Gastrocnemius medialis (tissue), 4 donors: ENCODE measurements at regions not wholly inside any gene's neighbourhood (a gene's known extent, or its start where the extent isn't known, plus 50 kb on each side); places are given as distances from the start of the nearest gene placed in this dataset.

Experiments
- ATAC-seq, 2 donors: fragments of 150-250 bp; one replicate each; pipeline ENCODE4 v1.9.1; 2016
- DNase-seq, 2 donors: peaks; one replicate each; pipeline ENCODE4 v3.0.0-alpha.2; 2019
- H3K27ac ChIP-seq, 4 donors: fragments of 200-600 bp; sonication (generic); 1 replicate in 1 of 4; 2 replicates in 3 of 4; pipeline ENCODE4 v1.5.1; 2016 to 2018; ENCODE audit warnings: mild to moderate bottlenecking in 2 of 4, moderate library complexity in 1 of 4
- H3K27me3 ChIP-seq, 3 donors: fragments of 200-600 bp; sonication (generic) in 2 of 3; 1 replicate in 1 of 3; 2 replicates in 2 of 3; pipeline versions ENCODE4 v1.5.1 to v1.6.0; 2016 to 2019; ENCODE audit warnings: mild to moderate bottlenecking in 1 of 3, moderate library complexity in 1 of 3
- H3K36me3 ChIP-seq, 2 donors: fragments of 200-600 bp; sonication (generic) in 1 of 2; one replicate each; pipeline ENCODE4 v1.5.1; 2017 to 2018
- H3K4me1 ChIP-seq, 2 donors: fragments of 200-600 bp; sonication (generic) in 1 of 2; one replicate each; pipeline ENCODE4 v1.5.1; 2016 to 2017; ENCODE audit warnings: mild to moderate bottlenecking in 2 of 2
- H3K4me3 ChIP-seq, 4 donors: fragments of 200-600 bp; sonication (generic) in 3 of 4; 1 replicate in 1 of 4; 2 replicates in 3 of 4; pipeline ENCODE4 v1.5.1; 2016 to 2019; ENCODE audit warnings: mild to moderate bottlenecking in 2 of 4
- H3K9me3 ChIP-seq, 3 donors: fragments of 200-600 bp; sonication (generic) in 2 of 3; 1 replicate in 1 of 3; 2 replicates in 2 of 3; pipeline ENCODE4 v1.5.1; 2016 to 2019
- POLR2A ChIP-seq, 2 donors: fragments of 450-650 bp; IDR thresholded peaks; one replicate each; pipeline ENCODE4 v1.6.1; 2017; ENCODE audit warnings: antibody characterized with exemption in 2 of 2, mild to moderate bottlenecking in 2 of 2, moderate library complexity in 2 of 2
- in situ Hi-C, 4 donors: fragments of 200-750 bp; cut with MboI; loops; one replicate each; pipeline versions ENCODE4 v1.15.0 to v1.8.0; 2017; ENCODE audit warnings: low sequenced_read_pairs in 4 of 4
- intact Hi-C: fragments of 100-400 bp; cut with DNase I; formaldehyde crosslinking; loops from one replicate; pipeline ENCODE4 v1.15.1; 2023; ENCODE audit warnings: low total_unique reads
- TF ChIP-seq, protein P1 (sequence below), 5 experiments: fragments of 450-650 bp in 3 of 5; fragments of 200-600 bp in 2 of 5; sonication (generic) in 2 of 5; IDR thresholded peaks in 4 of 5; conservative IDR thresholded peaks in 1 of 5; 1 replicate in 4 of 5; 2 replicates in 1 of 5; pipeline ENCODE4 v1.5.1; 2016 to 2019; ENCODE audit warnings: antibody characterized with exemption in 5 of 5, mild to moderate bottlenecking in 3 of 5, moderate library complexity in 3 of 5

DNA sequence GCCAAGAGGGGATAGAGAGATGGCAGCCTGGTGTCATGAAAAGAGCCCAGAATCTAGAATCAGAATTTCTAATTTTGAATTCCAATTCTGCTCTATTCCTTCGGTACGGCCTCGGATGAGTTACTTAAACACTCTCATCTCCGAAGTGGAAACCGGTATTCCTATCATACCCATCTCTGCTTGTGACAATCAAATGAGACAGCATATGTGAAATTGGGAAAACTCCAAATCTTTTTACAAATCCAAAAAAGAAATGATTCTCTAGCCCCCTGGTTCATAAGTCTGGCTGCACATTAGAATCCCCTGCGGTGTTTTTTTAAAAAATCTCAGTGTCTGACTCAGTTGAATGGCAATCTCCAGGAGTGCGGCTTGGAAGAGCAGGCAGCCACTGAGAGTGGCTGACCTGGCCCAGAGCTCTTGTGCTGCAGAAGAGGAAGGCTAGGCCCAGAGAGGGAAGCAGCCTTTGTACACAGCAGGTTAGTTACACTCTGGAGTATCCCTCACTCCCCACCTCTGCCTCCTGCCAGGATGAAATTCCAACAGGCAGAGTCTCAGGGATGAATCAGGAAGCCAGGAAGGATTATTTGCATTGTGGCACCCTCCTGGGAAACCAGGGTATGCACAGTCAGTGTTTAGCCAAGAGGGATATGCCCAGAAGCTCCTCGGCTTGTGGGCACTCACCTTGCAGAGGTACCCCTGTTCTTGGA, 93.6 kb upstream of the ISX start:
- no peak for TF ChIP-seq POLR2A (IDR thresholded peaks at IDR 0.05)
- TF ChIP-seq, protein P1, sequence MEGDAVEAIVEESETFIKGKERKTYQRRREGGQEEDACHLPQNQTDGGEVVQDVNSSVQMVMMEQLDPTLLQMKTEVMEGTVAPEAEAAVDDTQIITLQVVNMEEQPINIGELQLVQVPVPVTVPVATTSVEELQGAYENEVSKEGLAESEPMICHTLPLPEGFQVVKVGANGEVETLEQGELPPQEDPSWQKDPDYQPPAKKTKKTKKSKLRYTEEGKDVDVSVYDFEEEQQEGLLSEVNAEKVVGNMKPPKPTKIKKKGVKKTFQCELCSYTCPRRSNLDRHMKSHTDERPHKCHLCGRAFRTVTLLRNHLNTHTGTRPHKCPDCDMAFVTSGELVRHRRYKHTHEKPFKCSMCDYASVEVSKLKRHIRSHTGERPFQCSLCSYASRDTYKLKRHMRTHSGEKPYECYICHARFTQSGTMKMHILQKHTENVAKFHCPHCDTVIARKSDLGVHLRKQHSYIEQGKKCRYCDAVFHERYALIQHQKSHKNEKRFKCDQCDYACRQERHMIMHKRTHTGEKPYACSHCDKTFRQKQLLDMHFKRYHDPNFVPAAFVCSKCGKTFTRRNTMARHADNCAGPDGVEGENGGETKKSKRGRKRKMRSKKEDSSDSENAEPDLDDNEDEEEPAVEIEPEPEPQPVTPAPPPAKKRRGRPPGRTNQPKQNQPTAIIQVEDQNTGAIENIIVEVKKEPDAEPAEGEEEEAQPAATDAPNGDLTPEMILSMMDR (IDR thresholded peaks at IDR 0.05 in 4 of 5, conservative IDR thresholded peaks at IDR 0.05 in 1 of 5): no peak
- ATAC-seq (no peak), DNase-seq (no peak)
- Histone ChIP-seq H3K27me3 (no peaks in the 10 kb centered on the region), H3K27ac (no peak overlapping the region), H3K4me3 (no peak overlapping the region), H3K36me3 (no peaks in the 10 kb centered on the region), H3K4me1 (no peaks in the 10 kb centered on the region), H3K9me3 (no peaks in the 10 kb centered on the region)
- intact Hi-C loops (no loop called here), in situ Hi-C loops (no loop called here)

DNA sequence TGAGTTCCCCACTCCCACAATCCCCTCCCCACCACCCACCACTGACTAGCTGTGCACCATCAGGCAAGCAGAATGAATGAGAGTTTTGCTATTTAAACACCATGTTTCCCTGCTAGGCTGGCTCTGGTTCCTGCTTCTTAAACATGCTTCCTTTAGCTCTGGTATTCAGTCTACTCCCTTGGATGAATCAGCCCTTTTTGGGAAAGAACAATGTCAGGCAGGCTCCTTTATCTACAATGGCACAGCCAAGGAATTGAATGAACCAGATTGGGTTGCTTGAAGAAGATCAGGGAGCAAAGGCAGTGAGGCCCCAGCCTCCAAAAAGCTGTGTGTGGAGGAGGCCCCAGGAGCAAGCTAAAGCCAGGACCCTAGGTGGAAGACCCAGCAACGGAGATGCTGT, 92.9 kb upstream of the ISX start:
- Histone ChIP-seq H3K27ac (no peak overlapping the region), H3K4me3 (no peak overlapping the region), H3K9me3 (no peaks in the 10 kb centered on the region), H3K27me3 (no peaks in the 10 kb centered on the region), H3K36me3 (no peaks in the 10 kb centered on the region), H3K4me1 (no peaks in the 10 kb centered on the region)
- intact Hi-C loops (no loop called here), in situ Hi-C loops (no loop called here)
- TF ChIP-seq, protein P1 (IDR thresholded peaks at IDR 0.05 in 4 of 5, conservative IDR thresholded peaks at IDR 0.05 in 1 of 5): no peak
- ATAC-seq: no peak
- DNase-seq: no peak

DNA sequence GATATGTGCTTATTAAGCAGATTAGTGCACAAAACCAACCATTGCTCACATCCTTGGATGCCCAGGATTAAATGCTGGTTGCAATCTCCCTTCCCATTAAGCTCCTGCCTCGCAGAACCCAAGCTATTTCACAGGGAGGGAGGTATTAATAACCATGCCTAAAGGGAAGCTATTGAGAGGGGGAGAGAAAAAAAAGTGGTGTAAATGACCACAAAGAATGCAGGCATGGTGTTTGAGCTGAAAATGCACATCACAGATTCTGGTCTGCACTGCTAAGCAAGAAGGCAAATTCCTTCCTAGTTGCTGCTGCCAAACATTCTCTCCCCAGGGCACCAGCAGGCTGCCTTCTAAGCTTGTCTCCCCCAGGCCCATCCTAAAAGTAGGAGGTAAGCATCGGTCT, 92.0 kb upstream of the ISX start:
- H3K4me1 ChIP-seq: no peaks in the 10 kb centered on the region
- H3K27me3 ChIP-seq: no peaks in the 10 kb centered on the region
- ATAC-seq (no peak), DNase-seq (no peak)
- no peaks in the 10 kb centered on the region for H3K9me3 ChIP-seq
- TF ChIP-seq, protein P1 (IDR thresholded peaks at IDR 0.05 in 4 of 5, conservative IDR thresholded peaks at IDR 0.05 in 1 of 5): no peak
- TF ChIP-seq POLR2A (IDR thresholded peaks at IDR 0.05): no peak
- intact Hi-C loops: no loop called here
- no peaks in the 10 kb centered on the region for H3K36me3 ChIP-seq
- H3K27ac ChIP-seq: no peak overlapping the region
- in situ Hi-C loops: no loop called here
- no peak overlapping the region for H3K4me3 ChIP-seq

DNA sequence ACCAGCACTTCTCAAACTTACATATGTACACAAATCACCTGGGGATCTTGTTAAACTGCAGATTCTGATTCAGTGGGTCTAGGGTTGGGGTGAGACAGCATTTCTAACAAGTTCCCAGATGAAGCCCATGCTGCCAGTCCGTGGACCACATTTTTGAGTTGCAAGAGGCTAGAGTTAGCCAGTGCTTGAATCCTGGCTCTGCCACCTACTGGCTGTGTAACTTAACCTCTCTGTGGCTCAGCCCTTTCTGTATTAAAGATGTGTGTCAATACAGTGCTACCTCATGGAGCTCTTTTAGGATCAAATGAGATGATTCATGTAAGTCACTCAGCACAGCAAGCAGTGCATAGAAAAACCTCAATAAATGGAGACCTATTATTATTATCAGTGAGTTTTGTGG, 90.2 kb upstream of the ISX start:
- TF ChIP-seq, protein P1 (IDR thresholded peaks at IDR 0.05 in 4 of 5, conservative IDR thresholded peaks at IDR 0.05 in 1 of 5): no peak
- no peak for TF ChIP-seq POLR2A (IDR thresholded peaks at IDR 0.05)
- DNase-seq (no peak), ATAC-seq (no peak)
- Histone ChIP-seq H3K9me3 (no peaks in the 10 kb centered on the region), H3K27ac (no peak overlapping the region), H3K4me1 (no peaks in the 10 kb centered on the region), H3K36me3 (no peaks in the 10 kb centered on the region), H3K4me3 (no peak overlapping the region), H3K27me3 (no peaks in the 10 kb centered on the region)
- in situ Hi-C loops: no loop called here
- intact Hi-C loops: no loop called here

DNA sequence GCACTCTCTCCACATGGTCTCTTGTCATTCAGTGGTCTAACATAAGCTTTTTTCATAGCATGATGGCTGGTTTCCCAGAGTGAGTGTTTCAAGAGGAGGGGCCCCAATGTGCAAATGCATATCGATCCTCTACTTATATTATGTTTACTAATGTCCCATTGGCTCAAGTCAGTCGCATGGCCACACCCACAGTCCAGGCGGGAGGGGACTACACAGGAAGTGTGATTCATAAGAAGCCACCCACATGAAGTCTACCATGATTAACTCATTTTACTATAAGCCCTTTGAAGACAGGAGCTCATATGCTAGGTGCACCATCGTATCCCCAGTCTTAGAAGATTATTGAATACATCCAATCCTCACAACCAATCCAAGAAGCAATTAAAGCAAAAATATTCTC, 89.5 kb upstream of the ISX start:
- ATAC-seq (no peak), DNase-seq (no peak)
- no peak overlapping the region for H3K4me3 ChIP-seq
- no peaks in the 10 kb centered on the region for H3K36me3 ChIP-seq
- intact Hi-C loops: no loop called here
- H3K9me3 ChIP-seq: no peaks in the 10 kb centered on the region
- in situ Hi-C loops: no loop called here
- H3K27ac ChIP-seq: no peak overlapping the region
- TF ChIP-seq, protein P1 (IDR thresholded peaks at IDR 0.05 in 4 of 5, conservative IDR thresholded peaks at IDR 0.05 in 1 of 5): no peak
- TF ChIP-seq POLR2A (IDR thresholded peaks at IDR 0.05): no peak
- H3K4me1 ChIP-seq: no peaks in the 10 kb centered on the region
- no peaks in the 10 kb centered on the region for H3K27me3 ChIP-seq
